Fibroblast of villous mesenchyme (primary cell): ENCODE measurements at regions not wholly inside any gene's neighbourhood (a gene's known extent, or its start where the extent isn't known, plus 50 kb on each side); places are given as distances from the start of the nearest gene placed in this dataset.

Experiments
- DNase-seq: peaks from one replicate; pipeline ENCODE4 v3.0.0-alpha.2; 2010; ENCODE audit warnings: low read depth
- H3K4me3 ChIP-seq: 2 replicates; pipeline ENCODE4 v1.5.1; 2011; ENCODE audit warnings: low read depth, mild to moderate bottlenecking, low read length
- CTCF ChIP-seq: IDR thresholded peaks from 2 replicates; pipeline ENCODE4 v1.5.1; 2012; ENCODE audit warnings: low read depth, mild to moderate bottlenecking, low read length; ENCODE audit not compliant: insufficient read depth

- TF ChIP-seq CTCF = no peak
- no peak for DNase-seq
- H3K4me3 ChIP-seq = no peak overlapping the region
These were observed 125.6 kb upstream of the PITX1 start for GRCh38 chr5:135159626-135160025.

- no peak for DNase-seq
- no peak for TF ChIP-seq CTCF
- no peak overlapping the region for H3K4me3 ChIP-seq
These were observed 125.0 kb upstream of the PITX1 start for GRCh38 chr5:135158982-135159381.

- no peak for TF ChIP-seq CTCF
- no peak overlapping the region for H3K4me3 ChIP-seq
- no peak for DNase-seq
These were observed 124.3 kb upstream of the PITX1 start for GRCh38 chr5:135158314-135158697.

- TF ChIP-seq CTCF = no peak
- DNase-seq = no peak
- H3K4me3 ChIP-seq = no peak overlapping the region
These were observed 123.6 kb upstream of the PITX1 start for GRCh38 chr5:135157421-135158313.

GRCh38 chr5:135156715-135157404 lies 122.8 kb upstream of the PITX1 start:
- TF ChIP-seq CTCF = no peak
- no peak overlapping the region for H3K4me3 ChIP-seq
- DNase-seq = no peak

- no peak for TF ChIP-seq CTCF
- H3K4me3 ChIP-seq = no peak overlapping the region
- no peak for DNase-seq
These were observed 122.3 kb upstream of the PITX1 start for GRCh38 chr5:135156337-135156714.
